NB4 (cell line): ENCODE measurements at regions not wholly inside any gene's neighbourhood (a gene's known extent, or its start where the extent isn't known, plus 50 kb on each side); places are given as distances from the start of the nearest gene placed in this dataset.

Experiments used
- CTCF ChIP-seq: IDR thresholded peaks from one replicate; pipeline ENCODE4 v1.5.1; 2012; ENCODE audit warnings: low read depth, low read length
- POLR2A ChIP-seq: IDR thresholded peaks from 2 replicates; pipeline ENCODE4 v1.6.1; 2011; ENCODE audit warnings: mild to moderate bottlenecking; ENCODE audit not compliant: insufficient read length; ENCODE audit errors: extremely low read depth

GRCh38 chr3:197445896-197446699 is 109.7 kb downstream of the BDH1 start:
- TF ChIP-seq POLR2A (no peak), CTCF (no peak)
